A549 (cell line): ENCODE measurements at regions not wholly inside any gene's neighbourhood (a gene's known extent, or its start where the extent isn't known, plus 50 kb on each side); places are given as distances from the start of the nearest gene placed in this dataset.

Source experiments
- ATAC-seq, 2 experiments: fragments of 200-7000 bp in 1 of 2; fragments of >200 bp in 1 of 2; cut with Nextera tagmentation in 1 of 2; cut with Tn5 transposase in 1 of 2; 3 replicates each; pipeline versions ENCODE4 v1.8.0 to v1.9.1; 2018 to 2020; ENCODE audit warnings: mild to moderate bottlenecking in 1 of 2, moderate library complexity in 1 of 2
- CTCF ChIA-PET: fragments of 300-600 bp; sonication (Branson Sonifier 250); formaldehyde crosslinking; extraction: SDS; loops from one replicate; lab custom pipeline; 2021; ENCODE audit warnings: antibody characterized with exemption, inconsistent platforms; lab: Yijun Ruan, JAX
- POLR2A ChIA-PET: fragments of 350-600 bp; formaldehyde crosslinking; extraction: SDS; loops from one replicate; lab custom pipeline; 2021; ENCODE audit warnings: antibody characterized with exemption, inconsistent platforms; lab: Yijun Ruan, JAX
- DNase-seq, 2 experiments: peaks; one replicate each; pipeline versions ENCODE4 v3.0.0 to v3.0.0-alpha.2; 2011 to 2016; ENCODE audit warnings: low read depth in 1 of 2, low spot score in 1 of 2
- FAIRE-seq: peaks from 2 replicates; lab custom pipeline; 2011; peaks lifted over from hg19 to GRCh38; lab: Jason Lieb, UNC
- H3K27ac ChIP-seq, 2 experiments: fragments of >200 bp; sonication (Bioruptor Twin); formaldehyde crosslinking; 3 replicates each; pipeline ENCODE4 v1.5.1; 2016 to 2017
- H3K4me1 ChIP-seq: fragments of >200 bp; sonication (Bioruptor Twin); formaldehyde crosslinking; 3 replicates; pipeline ENCODE4 v1.6.1; 2016
- H3K4me2 ChIP-seq: fragments of >200 bp; sonication (Bioruptor Twin); formaldehyde crosslinking; 3 replicates; pipeline ENCODE4 v1.6.1; 2016
- H3K4me3 ChIP-seq: fragments of >200 bp; sonication (Bioruptor Twin); formaldehyde crosslinking; 3 replicates; pipeline ENCODE4 v1.5.1; 2016
- H3K9me3 ChIP-seq: fragments of >200 bp; sonication (Bioruptor Twin); formaldehyde crosslinking; 3 replicates; pipeline ENCODE4 v1.6.1; 2016
- ATOH8 ChIP-seq: fragments of 250-450 bp; sonication (Bioruptor Pico); IDR thresholded peaks from 2 replicates; pipeline ENCODE4 v1.5.0; 2020; ENCODE audit warnings: low read depth, mild to moderate bottlenecking, moderate library complexity
- BHLHE40 ChIP-seq: IDR thresholded peaks from 2 replicates; pipeline ENCODE4 v1.6.1; 2012; ENCODE audit warnings: low read depth, low read length, inconsistent platforms
- CEBPB ChIP-seq, 2 experiments: fragments of >200 bp in 1 of 2; sonication (Bioruptor Twin) in 1 of 2; formaldehyde crosslinking in 1 of 2; IDR thresholded peaks; 2 replicates each; pipeline ENCODE4 v1.6.1; 2012 to 2016
- ESRRA ChIP-seq: fragments of 150-350 bp; IDR thresholded peaks from 2 replicates; pipeline ENCODE4 v1.6.1; 2014; ENCODE audit warnings: mild to moderate bottlenecking, low read length, borderline replicate concordance
- FOSB ChIP-seq: fragments of 250-450 bp; sonication (Bioruptor Pico); IDR thresholded peaks from 2 replicates; pipeline ENCODE4 v1.5.0; 2020; ENCODE audit warnings: mild to moderate bottlenecking, moderate library complexity
- FOSL2 ChIP-seq, 2 experiments: fragments of 450-650 bp in 1 of 2; fragments of >200 bp in 1 of 2; sonication (Bioruptor Twin) in 1 of 2; formaldehyde crosslinking; IDR thresholded peaks; 2 replicates each; pipeline versions ENCODE4 v1.5.0 to v1.6.1; 2016 to 2020; ENCODE audit warnings: mild to moderate bottlenecking in 1 of 2, moderate library complexity in 1 of 2
- GATA3 ChIP-seq: IDR thresholded peaks from 2 replicates; pipeline ENCODE4 v1.6.1; 2012; ENCODE audit warnings: borderline replicate concordance
- HES2 ChIP-seq: fragments of >200 bp; sonication (Bioruptor Twin); formaldehyde crosslinking; IDR thresholded peaks from 2 replicates; pipeline ENCODE4 v1.6.1; 2016
- HEYL ChIP-seq: fragments of 250-450 bp; sonication (Bioruptor Pico); IDR thresholded peaks from 2 replicates; pipeline ENCODE4 v1.8.0; 2021; ENCODE audit warnings: mild to moderate bottlenecking, moderate library complexity
- HOXA7 ChIP-seq: fragments of 250-450 bp; sonication (Bioruptor Pico); IDR thresholded peaks from 2 replicates; pipeline ENCODE4 v1.5.0; 2020; ENCODE audit warnings: mild to moderate bottlenecking, moderate library complexity
- HOXB5 ChIP-seq: fragments of 250-450 bp; sonication (Bioruptor Pico); IDR thresholded peaks from 2 replicates; pipeline ENCODE4 v1.5.0; 2020; ENCODE audit warnings: mild to moderate bottlenecking, moderate library complexity
- KDM5A ChIP-seq: fragments of 200-600 bp; sonication (generic); IDR thresholded peaks from 2 replicates; pipeline ENCODE4 v1.6.1; 2016; ENCODE audit warnings: antibody characterized with exemption, mild to moderate bottlenecking
- MAZ ChIP-seq: fragments of 150-350 bp; IDR thresholded peaks from 2 replicates; pipeline ENCODE4 v1.6.1; 2014; ENCODE audit warnings: antibody characterized with exemption, low read depth, low read length, borderline replicate concordance
- MYC ChIP-seq: IDR thresholded peaks from 2 replicates; pipeline ENCODE4 v1.6.1; 2012; ENCODE audit warnings: mild to moderate bottlenecking, inconsistent platforms, low read length, improper control_type of control experiment, borderline replicate concordance
- NFE2L2 ChIP-seq: fragments of 150-350 bp; conservative IDR thresholded peaks from 2 replicates; pipeline ENCODE4 v1.6.1; 2014; ENCODE audit warnings: low read length
- NPAS2 ChIP-seq: fragments of 250-450 bp; sonication (Bioruptor Pico); IDR thresholded peaks from 2 replicates; pipeline ENCODE4 v1.8.0; 2022; ENCODE audit warnings: mild to moderate bottlenecking, moderate library complexity, borderline replicate concordance
- PHF8 ChIP-seq: fragments of 200-600 bp; sonication (generic); IDR thresholded peaks from 2 replicates; pipeline ENCODE4 v1.6.1; 2016; ENCODE audit warnings: low read depth, mild to moderate bottlenecking, antibody characterized with exemption, moderate library complexity, borderline replicate concordance
- POLR2A ChIP-seq: IDR thresholded peaks from 2 replicates; pipeline ENCODE4 v1.6.1; 2012; ENCODE audit warnings: mild to moderate bottlenecking, low read length
- POLR2AphosphoS2 ChIP-seq: conservative IDR thresholded peaks from 2 replicates; pipeline ENCODE4 v1.6.1; 2012; ENCODE audit warnings: low read length, improper control_type of control experiment, inconsistent platforms
- RARB ChIP-seq: fragments of 250-450 bp; sonication (Bioruptor Pico); IDR thresholded peaks from 2 replicates; pipeline ENCODE4 v1.8.0; 2021; ENCODE audit warnings: mild to moderate bottlenecking, moderate library complexity
- RFX5 ChIP-seq: fragments of 450-650 bp; IDR thresholded peaks from 2 replicates; pipeline ENCODE4 v1.7.1; 2014; ENCODE audit warnings: antibody characterized with exemption, mild to moderate bottlenecking, moderate library complexity
- RNF2 ChIP-seq: fragments of 200-600 bp; sonication (generic); IDR thresholded peaks from 2 replicates; pipeline ENCODE4 v1.6.1; 2016; ENCODE audit warnings: low read depth, mild to moderate bottlenecking, antibody characterized with exemption, moderate library complexity, borderline replicate concordance
- SMC3 ChIP-seq: fragments of >200 bp; sonication (Bioruptor Twin); formaldehyde crosslinking; IDR thresholded peaks from 3 replicates; pipeline ENCODE4 v1.6.1; 2018; ENCODE audit warnings: inconsistent platforms
- TFCP2L1 ChIP-seq: fragments of 250-450 bp; sonication (Bioruptor Pico); IDR thresholded peaks from 2 replicates; pipeline ENCODE4 v1.5.0; 2021; ENCODE audit warnings: mild to moderate bottlenecking
- TP53 ChIP-seq: fragments of 250-450 bp; sonication (Bioruptor Pico); IDR thresholded peaks from 2 replicates; pipeline ENCODE4 v1.5.0; 2021; ENCODE audit warnings: mild to moderate bottlenecking, moderate library complexity
- ZFP36 ChIP-seq: fragments of 450-650 bp; IDR thresholded peaks from 2 replicates; pipeline ENCODE4 v1.6.1; 2014; ENCODE audit warnings: borderline replicate concordance; ENCODE audit not compliant: partially characterized antibody
- ZSCAN20 ChIP-seq: fragments of 250-450 bp; sonication (Bioruptor Pico); IDR thresholded peaks from 2 replicates; pipeline ENCODE4 v1.8.0; 2022; ENCODE audit warnings: mild to moderate bottlenecking, moderate library complexity
- WGBS: methylation state at CpG from one replicate; pipeline ENCODE4 v1.1.6; 2017; ENCODE audit errors: missing lambda C conversion rate; 5-methylcytosine and 5-hydroxymethylcytosine counted together
- TF ChIP-seq, protein P1 (sequence below): fragments of >200 bp; sonication (Bioruptor Twin); formaldehyde crosslinking; IDR thresholded peaks from 3 replicates; pipeline ENCODE4 v1.5.1; 2016
- TF ChIP-seq, protein P2 (sequence below): fragments of 150-350 bp; IDR thresholded peaks from 2 replicates; pipeline ENCODE4 v1.6.1; 2014; ENCODE audit warnings: low read depth, mild to moderate bottlenecking, low read length
- TF ChIP-seq, protein P3 (sequence below): fragments of 250-450 bp; sonication (Bioruptor Pico); IDR thresholded peaks from 2 replicates; pipeline ENCODE4 v1.5.0; 2021; ENCODE audit warnings: mild to moderate bottlenecking, moderate library complexity, borderline replicate concordance
- TF ChIP-seq, protein P4 (sequence below): IDR thresholded peaks from 2 replicates; pipeline ENCODE4 v1.6.1; 2012; ENCODE audit warnings: low read depth, borderline replicate concordance

DNA sequence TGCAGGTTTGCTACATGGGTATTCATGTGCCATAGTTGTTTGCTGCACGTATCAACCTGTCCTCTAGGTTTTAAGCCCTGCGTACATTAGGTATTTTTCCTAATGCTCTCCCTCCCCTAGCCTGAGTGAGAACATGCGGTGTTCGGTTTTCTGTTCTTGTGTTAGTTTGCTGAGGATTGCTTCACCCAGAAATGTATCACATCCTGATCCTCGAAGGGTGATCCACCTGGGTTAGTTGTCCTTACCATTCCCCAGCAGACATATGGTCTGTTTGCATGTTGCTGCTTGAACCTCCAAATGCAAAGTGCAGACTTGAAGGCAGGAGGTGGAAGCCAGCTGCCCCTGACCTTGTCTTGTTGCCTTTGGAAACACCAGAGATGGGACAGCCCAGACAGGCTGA is 161.5 kb upstream of the WDR1 start:
- POLR2A ChIA-PET, result no interaction called here
- no peak for FAIRE-seq
- ATAC-seq, result no peak
- TF ChIP-seq HEYL (CRISPR knock-in tag), result no peak
- TF ChIP-seq ATOH8 (CRISPR knock-in tag), result no peak
- TF ChIP-seq NFE2L2, result no peak
- TF ChIP-seq RNF2, result no peak
- TF ChIP-seq MYC, result no peak
- TF ChIP-seq, protein P1, sequence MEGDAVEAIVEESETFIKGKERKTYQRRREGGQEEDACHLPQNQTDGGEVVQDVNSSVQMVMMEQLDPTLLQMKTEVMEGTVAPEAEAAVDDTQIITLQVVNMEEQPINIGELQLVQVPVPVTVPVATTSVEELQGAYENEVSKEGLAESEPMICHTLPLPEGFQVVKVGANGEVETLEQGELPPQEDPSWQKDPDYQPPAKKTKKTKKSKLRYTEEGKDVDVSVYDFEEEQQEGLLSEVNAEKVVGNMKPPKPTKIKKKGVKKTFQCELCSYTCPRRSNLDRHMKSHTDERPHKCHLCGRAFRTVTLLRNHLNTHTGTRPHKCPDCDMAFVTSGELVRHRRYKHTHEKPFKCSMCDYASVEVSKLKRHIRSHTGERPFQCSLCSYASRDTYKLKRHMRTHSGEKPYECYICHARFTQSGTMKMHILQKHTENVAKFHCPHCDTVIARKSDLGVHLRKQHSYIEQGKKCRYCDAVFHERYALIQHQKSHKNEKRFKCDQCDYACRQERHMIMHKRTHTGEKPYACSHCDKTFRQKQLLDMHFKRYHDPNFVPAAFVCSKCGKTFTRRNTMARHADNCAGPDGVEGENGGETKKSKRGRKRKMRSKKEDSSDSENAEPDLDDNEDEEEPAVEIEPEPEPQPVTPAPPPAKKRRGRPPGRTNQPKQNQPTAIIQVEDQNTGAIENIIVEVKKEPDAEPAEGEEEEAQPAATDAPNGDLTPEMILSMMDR, result no peak
- no peak for TF ChIP-seq BHLHE40
- TF ChIP-seq MAZ, result no peak
- TF ChIP-seq, all 56 proteins: peak for 0
- Histone ChIP-seq H3K27ac (no peak overlapping the region), H3K4me1 (no peaks in the 10 kb centered on the region), H3K9me3 (no peaks in the 10 kb centered on the region), H3K4me3 (no peak overlapping the region), H3K4me2 (no peak overlapping the region)
- DNase-seq, result no peak
- 37% methylated on average over 5 of the region's 5 CpGs for WGBS
- CTCF ChIA-PET, result no interaction called here

DNA sequence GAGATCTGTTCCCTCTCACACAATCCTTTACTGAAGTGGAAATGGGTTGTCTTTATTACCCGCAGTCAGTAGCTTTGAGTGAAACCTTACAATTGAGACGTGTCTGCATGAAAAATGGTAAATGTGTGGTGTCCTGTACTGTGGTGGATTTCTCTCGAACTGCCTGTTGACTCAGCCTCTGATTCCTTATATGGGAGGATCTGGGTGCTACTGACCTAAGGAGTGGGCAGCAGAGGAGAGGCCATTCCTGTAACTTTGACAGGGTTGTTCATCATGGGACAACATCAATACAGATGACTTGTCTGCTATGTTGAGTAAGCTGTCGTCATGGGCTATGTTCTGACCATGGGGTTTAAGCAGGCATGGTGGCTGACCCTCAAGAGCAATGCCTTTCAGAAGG is 159.6 kb upstream of the WDR1 start:
- TF ChIP-seq FOSL2 (IDR thresholded peaks at IDR 0.05) (no peak), FOSL2 (CRISPR knock-in tag; IDR thresholded peaks at IDR 0.05) (no peak), CEBPB (IDR thresholded peaks at IDR 0.05) (no peak), RFX5 (no peak), RARB (CRISPR knock-in tag) (no peak), ZSCAN20 (CRISPR knock-in tag) (no peak), KDM5A (no peak), ZFP36 (no peak), FOSB (CRISPR knock-in tag) (no peak), HES2 (no peak), PHF8 (no peak)
- TF ChIP-seq, protein P2, sequence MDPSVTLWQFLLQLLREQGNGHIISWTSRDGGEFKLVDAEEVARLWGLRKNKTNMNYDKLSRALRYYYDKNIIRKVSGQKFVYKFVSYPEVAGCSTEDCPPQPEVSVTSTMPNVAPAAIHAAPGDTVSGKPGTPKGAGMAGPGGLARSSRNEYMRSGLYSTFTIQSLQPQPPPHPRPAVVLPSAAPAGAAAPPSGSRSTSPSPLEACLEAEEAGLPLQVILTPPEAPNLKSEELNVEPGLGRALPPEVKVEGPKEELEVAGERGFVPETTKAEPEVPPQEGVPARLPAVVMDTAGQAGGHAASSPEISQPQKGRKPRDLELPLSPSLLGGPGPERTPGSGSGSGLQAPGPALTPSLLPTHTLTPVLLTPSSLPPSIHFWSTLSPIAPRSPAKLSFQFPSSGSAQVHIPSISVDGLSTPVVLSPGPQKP, result no peak
- ATAC-seq, result no peak
- CTCF ChIA-PET, result no interaction called here
- Histone ChIP-seq H3K4me1 (no peaks in the 10 kb centered on the region), H3K27ac (no peak overlapping the region), H3K4me2 (no peak overlapping the region), H3K4me3 (no peak overlapping the region), H3K9me3 (no peaks in the 10 kb centered on the region)
- 0% methylated on average over 3 of the region's 4 CpGs for WGBS
- FAIRE-seq, result no peak
- no peak for DNase-seq
- POLR2A ChIA-PET, result no interaction called here

DNA sequence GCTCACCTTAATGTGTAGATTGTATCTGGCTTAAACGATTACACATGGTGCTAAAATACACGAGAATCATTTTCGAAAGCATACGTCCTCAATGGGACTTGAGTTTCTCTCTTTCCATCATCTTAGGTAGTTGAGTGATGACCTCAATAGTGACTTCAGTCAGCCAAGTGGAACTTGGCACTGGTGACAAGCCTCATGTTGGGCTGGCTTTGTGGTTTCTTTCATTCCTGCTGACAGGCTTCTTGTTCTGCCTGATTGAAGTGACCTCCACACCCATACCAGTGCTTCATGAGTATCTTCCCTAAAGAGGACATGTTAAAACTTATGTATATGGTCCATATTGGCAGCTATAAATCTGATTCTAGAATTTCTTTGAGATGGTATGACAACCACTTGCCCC is 159.1 kb upstream of the WDR1 start:
- Histone ChIP-seq H3K4me1 (no peaks in the 10 kb centered on the region), H3K4me3 (no peak overlapping the region), H3K9me3 (no peaks in the 10 kb centered on the region), H3K27ac (no peak overlapping the region), H3K4me2 (no peak overlapping the region)
- 4% methylated on average over 4 of the region's 4 CpGs for WGBS
- FAIRE-seq (no peak), DNase-seq (no peak), ATAC-seq (no peak)
- ChIA-PET CTCF (no interaction called here), POLR2A (no interaction called here)
- TF ChIP-seq POLR2AphosphoS2 (no peak), POLR2A (no peak), NPAS2 (no peak), SMC3 (no peak), HOXA7 (CRISPR knock-in tag) (no peak), ESRRA (no peak), TP53 (CRISPR knock-in tag) (no peak), GATA3 (no peak), HOXB5 (no peak), TFCP2L1 (no peak)
- TF ChIP-seq, protein P3, sequence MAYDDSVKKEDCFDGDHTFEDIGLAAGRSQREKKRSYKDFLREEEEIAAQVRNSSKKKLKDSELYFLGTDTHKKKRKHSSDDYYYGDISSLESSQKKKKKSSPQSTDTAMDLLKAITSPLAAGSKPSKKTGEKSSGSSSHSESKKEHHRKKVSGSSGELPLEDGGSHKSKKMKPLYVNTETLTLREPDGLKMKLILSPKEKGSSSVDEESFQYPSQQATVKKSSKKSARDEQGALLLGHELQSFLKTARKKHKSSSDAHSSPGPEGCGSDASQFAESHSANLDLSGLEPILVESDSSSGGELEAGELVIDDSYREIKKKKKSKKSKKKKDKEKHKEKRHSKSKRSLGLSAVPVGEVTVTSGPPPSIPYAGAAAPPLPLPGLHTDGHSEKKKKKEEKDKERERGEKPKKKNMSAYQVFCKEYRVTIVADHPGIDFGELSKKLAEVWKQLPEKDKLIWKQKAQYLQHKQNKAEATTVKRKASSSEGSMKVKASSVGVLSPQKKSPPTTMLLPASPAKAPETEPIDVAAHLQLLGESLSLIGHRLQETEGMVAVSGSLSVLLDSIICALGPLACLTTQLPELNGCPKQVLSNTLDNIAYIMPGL (CRISPR knock-in tag), result no peak
- TF ChIP-seq, protein P4, sequence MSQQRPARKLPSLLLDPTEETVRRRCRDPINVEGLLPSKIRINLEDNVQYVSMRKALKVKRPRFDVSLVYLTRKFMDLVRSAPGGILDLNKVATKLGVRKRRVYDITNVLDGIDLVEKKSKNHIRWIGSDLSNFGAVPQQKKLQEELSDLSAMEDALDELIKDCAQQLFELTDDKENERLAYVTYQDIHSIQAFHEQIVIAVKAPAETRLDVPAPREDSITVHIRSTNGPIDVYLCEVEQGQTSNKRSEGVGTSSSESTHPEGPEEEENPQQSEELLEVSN, result no peak
